SIG-M5 (cell line): ENCODE measurements at regions not wholly inside any gene's neighbourhood (a gene's known extent, or its start where the extent isn't known, plus 50 kb on each side); places are given as distances from the start of the nearest gene placed in this dataset.

Experiments used
- DNase-seq: peaks from one replicate; lab custom pipeline; 2025; lab: John Stamatoyannopoulos, UW

- DNase-seq, result no peak
Measured at GRCh38 chr3:117665296-117665695, 955.7 kb downstream of the TUSC7 start.

- no peak for DNase-seq
Measured at GRCh38 chr3:117666325-117666724, 956.7 kb downstream of the TUSC7 start.

DNA sequence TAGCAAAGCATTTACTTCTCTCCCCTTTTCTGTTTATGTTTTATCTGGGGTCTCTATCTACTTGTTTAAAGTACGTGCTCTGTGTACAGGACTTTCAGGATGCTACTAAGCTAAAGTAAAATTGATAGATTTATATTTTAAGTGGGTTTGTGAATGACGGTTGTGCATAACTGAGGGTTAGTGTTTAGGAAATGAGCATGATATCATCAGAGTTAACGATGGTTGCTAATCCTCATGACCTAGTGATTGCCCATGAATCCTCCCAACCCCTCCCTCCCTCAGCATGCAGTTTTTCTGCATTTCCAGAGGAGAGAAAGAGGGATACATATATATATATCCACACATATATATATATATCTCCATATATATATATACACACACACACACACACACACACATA, 957.2 kb downstream of the TUSC7 start:
- DNase-seq, result no peak

DNA sequence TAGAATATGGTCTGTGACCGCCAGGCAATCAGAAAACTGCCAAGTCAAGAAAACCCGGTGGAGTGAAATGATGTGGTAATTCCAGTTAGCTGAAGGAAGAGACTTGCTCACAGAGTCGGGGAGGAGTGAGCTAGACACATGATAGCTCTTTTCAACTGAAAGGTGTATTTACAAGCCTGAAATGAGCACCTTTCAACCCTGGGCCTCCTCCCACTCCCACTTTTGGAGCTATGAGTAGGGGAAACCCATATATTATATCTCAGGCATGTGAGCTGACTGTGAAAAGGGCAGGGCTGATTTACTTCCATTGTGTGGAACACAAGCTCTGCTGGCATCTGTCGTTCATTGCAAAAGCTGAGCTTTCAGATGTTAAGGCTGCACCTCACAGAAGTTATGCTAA, 960.2 kb downstream of the TUSC7 start:
- DNase-seq, result no peak

- no peak for DNase-seq
Measured at GRCh38 chr3:117671722-117672318, 962.2 kb downstream of the TUSC7 start.

DNA sequence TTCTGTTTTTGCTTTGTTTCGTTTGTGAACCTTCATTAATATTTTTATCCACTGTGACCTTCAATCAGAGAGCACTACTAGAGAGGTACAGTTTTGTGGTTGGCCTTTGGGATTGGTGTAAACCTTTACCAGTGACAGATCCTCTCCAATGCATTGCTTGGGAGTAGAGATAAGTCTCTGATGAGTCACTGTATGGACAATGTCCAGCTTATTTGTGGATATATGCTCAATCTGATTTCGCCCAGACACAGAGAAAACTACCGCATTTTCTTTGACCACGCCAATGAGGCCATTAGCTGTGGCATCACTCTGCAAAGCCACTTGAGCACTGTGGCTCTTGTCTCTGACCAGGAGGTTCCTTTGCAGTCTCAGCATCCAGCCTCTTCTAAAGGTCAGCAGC, 964.7 kb downstream of the TUSC7 start:
- no peak for DNase-seq

DNA sequence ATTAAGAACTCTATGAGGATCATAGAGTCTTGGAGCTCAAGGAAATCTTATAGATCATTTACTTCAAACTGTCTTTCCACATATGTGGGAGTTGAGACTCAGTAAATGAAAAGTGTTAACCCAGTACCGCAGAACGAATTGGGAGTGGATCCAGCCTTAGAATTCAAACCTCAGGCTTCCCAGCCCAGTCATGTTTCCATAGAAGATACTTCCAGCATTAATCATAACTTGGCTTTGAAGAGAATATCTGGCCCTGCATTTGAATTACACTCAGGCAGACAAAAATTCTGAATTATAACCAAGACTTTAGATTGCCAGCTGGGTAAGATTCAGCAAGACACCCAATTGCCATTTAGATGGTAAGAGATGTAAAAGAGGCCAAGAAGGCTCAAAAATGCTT, 972.0 kb downstream of the TUSC7 start:
- DNase-seq, result no peak

DNA sequence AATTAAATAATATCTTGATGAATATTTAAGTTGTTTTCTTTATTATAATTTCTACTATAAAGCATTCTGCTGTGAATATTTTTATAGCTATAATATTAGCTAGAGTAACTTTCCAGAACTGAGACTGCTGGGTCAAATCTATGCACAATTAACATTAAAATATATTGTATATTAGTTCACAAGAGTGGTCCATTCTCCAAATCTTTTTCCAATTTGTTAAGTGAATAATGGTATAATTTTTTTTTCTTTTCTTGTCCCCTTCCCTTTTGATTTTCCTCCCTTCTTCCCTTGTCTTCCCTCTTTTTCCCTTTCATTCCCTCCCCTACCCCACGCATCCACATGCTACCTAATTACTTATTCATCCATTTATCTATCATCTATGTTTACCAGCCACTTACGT, 977.5 kb downstream of the TUSC7 start:
- no peak for DNase-seq

DNA sequence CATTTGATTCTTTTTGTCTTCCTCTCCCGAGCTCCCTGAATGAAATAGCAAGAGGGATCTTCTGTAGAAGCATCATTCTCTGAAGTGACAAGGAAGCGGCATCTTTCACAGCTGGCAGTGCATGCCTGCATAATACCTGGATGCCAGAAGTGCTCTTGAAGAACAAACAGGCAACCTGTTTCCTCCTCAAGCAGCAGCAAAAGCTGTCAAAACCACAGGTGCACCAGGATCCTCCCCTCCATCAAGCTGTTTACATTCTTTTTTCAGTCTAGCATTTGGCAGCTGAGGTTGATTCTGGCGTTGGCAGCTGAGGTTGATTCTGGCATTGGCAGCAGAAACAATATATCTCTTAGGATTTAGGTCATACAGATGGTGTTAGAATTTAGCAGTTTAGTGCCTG, 979.0 kb downstream of the TUSC7 start:
- no peak for DNase-seq

GRCh38 chr3:117691526-117691925, 981.9 kb downstream of the TUSC7 start:
- DNase-seq, result no peak

GRCh38 chr3:117692416-117692995, 982.9 kb downstream of the TUSC7 start:
- DNase-seq, result no peak

- DNase-seq, result no peak
Measured at GRCh38 chr3:117695321-117695720, 985.7 kb downstream of the TUSC7 start.

DNA sequence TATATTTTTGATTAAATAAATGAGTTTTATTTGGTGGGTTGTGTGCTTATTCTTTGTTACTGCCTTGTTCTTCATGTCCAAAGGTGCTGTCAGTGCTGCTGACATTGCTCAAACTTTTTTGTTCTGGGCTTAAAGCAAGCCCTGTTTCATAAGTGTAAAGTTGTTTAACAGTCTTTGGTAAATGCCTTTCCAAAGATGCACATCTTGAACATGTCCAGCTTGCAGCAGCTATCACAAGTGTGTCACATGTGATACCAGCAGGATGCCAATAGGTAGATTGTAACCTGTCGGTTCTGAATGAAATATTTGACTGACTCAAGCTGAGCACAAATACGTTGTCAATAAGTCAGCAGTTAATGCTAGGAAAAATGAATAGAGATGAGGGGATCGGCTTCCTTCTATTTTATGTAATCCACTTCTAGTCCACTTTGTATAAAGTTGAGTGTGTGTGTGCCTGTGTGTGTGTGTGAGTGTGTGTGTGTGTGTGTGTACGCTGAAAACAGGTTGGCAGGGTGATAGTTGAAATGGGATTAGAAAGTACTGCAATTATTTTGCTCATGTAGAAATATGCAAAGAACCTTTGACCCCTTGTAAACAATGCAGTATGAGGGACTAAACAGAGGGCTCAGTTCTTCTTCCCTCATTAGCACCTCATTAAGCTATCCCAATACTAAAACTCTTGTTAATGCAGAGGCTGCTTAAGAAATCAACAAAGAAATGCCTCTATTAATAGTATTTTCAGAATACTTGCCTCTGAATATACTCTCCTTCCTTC, 986.5 kb downstream of the TUSC7 start:
- DNase-seq, result no peak

DNA sequence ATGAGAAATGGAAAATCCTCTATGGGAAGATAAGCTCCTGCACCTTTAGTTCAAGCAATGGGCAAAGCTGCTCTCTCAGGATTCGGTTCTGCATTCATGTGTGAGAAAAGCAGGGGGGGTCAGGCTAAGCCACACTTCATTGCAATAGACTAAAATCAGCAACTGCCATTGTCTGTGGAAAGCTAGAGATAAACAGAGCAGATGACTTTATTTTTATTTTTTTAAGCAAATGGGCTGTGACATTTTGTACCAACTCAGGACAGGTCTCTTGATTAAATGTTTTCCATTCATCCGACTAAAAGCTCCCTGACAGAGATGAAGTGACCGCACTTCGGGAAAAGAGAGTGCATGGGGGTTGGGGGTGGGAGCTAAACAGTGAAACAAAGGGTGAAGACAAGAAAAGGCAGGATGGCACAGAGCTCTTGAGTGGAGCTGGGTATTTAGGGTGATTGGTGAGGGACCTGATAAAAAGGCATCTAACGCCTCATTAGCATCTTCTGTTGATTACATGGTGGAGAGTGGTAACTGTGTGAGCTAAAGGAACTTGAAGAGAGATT, 987.4 kb downstream of the TUSC7 start:
- DNase-seq, result no peak

DNA sequence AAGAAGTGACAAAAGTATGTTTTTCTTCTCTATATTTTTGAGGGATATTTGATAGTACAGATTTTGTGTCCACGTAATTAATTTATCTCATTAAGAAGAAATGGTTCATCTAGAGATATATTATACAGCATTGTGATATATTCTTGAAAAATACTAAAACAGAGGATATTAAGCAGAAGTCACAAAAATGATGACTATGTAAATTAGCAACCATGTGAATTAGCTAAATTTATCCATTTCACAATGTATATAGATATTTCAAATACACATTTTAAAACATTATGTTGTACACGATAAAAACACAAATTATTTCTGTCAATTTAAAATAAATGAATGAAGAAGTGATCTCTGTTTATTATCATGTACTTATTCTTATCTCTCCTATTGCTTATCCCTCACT, 989.5 kb downstream of the TUSC7 start:
- DNase-seq, result no peak

DNA sequence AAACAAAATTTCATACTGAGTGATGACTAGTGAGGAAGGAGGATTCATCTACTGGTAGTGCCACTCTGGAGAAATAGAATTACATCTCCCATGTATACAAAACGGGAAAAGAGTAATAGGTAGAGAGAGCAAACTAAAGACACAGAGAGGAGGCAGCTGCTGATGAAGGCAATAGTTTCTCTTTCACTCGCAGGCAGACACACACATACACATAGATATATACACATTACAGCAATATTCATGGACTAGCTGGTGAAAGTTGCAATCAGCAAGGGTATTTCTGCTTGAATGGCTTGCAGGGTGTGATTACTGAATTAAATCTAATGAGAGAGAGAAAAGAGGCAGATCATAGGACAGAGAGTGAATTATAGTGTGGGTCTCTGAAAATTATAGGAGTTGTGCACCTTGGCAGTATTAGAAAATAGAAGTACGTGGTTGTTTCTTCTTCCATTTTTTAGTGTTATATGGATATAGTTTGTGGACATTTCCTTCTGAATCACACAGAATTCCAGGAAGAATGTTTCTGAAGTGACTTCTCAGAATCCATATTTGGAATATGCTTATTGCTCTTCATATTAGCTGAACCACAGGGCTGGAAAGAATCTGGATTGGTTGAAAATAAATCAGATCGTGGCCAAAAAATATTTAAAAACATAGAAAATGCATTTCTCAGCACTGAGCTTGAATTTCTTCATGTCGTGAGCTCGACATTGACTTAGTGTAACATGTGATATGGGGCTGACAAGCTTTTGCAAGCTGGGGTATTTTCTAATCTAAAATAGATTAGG, 991.2 kb downstream of the TUSC7 start:
- DNase-seq, result no peak

DNA sequence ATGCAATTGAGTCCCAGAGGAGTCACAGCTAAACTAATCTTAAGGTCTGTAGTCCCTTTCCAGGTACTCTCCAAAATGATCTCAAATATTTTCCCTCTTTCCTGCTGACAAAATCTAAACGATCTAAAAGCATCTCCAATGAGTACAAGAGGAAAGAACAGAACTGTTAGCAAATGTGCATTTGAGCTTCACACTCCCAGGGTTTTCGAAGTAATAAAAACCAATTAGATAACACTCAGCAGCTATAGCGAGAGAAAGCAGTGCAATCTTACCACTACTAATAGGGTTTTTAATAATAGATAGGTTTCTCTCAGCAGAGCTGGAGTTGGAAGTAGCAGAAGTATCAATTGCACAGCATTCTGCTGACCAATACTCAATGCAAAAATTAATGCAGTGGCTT, 995.4 kb downstream of the TUSC7 start:
- no peak for DNase-seq

- DNase-seq, result no peak
Measured at GRCh38 chr3:117706037-117706436, 996.5 kb downstream of the TUSC7 start.

- no peak for DNase-seq
Measured at GRCh38 chr3:117706756-117707155, 997.2 kb downstream of the TUSC7 start.

DNA sequence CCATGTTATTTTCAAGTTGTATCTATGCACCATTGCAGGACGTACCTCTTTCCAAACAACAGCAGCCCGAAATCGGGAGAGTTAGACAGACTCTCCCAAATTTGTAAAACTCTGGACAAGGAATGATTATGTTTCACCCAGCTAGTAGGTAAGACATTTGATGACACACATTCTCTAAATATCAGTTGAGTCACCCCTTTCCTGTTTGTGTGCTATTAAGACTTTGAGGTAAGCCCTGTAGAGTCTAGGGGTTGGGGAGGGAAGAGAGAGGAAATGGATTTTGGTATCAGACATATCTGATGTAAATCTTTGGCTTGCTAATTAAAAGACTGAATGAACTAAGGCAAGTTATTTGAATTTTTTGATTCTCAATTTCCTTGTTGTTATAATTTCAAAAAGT, 999.0 kb downstream of the TUSC7 start:
- DNase-seq, result no peak

DNA sequence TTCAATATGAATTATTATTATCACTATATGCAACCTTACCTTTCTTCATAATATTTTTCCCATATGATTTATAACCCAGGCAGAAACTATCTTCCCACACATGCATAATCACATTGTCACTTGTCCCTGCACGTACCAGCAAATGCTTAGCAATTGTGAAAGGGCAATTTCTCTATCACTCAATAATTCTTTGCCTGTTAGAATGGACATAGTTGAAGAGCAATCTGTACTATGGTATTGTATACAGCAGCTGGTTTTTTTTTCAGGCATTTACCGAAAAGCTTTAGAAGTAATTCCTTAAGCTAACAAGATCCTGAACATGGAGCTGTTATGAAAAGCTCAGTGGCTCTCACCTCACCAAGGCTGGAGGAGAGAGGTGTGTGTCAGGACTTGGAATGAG, 999.5 kb downstream of the TUSC7 start:
- DNase-seq, result no peak

DNA sequence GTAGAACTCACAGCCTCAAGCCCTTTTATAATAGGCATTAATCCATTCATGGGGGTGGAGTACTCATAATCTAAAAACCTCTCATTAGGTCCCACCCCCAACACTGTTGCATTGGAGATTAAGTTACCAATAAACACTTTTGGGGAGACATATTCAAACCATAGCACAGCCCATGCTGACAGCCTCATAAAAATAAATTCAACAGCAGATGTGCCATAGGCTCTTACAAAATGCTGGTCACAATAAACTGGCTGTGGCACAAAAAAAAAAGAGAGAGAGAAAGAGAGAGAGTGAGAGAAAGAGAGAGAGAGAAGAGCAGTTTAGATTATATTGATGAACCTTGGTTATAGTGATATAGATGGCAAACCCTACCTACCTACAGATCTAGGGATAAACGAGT, 1000.9 kb downstream of the TUSC7 start:
- DNase-seq, result no peak
